Mammary epithelial cell (primary cell): ENCODE measurements at regions not wholly inside any gene's neighbourhood (a gene's known extent, or its start where the extent isn't known, plus 50 kb on each side); places are given as distances from the start of the nearest gene placed in this dataset.
"Not testable (repeated sequence)": the region's sequence is repeated elsewhere in the genome, so short reads cannot be mapped to it uniquely, and the experiment has no call there.

Experiments
- EZH2 ChIP-seq: IDR thresholded peaks from 2 replicates; pipeline ENCODE4 v1.6.1; 2012; ENCODE audit warnings: low read length, inconsistent platforms, borderline replicate concordance
- TF ChIP-seq, protein P1 (sequence below), 2 donors: IDR thresholded peaks in 1 of 2; conservative IDR thresholded peaks in 1 of 2; 2 replicates each; pipeline ENCODE4 v1.5.1; 2011 to 2012; ENCODE audit warnings: inconsistent platforms in 2 of 2, low read length in 2 of 2, mild to moderate bottlenecking in 2 of 2, control low read depth in 1 of 2, low read depth in 1 of 2; ENCODE audit not compliant: insufficient read depth in 1 of 2; ENCODE audit errors: extremely low read depth in 1 of 2

DNA sequence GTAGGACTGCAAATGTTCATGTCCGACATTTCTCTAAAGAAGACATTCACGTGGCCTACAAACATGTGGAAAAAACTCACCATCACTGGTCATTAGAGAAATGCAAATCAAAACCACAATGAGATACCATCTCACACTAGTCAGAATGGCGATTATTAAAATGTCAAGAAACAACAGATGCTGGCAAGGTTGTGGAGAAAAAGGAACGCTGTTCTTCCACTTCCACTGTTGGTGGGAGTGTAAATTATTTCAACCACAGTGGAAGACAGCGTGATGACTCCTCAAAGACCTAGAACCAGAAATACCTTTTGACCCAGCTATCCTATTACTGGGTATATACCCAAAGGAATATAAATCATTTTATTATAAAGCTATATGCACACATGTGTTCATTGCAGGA lies 253.9 kb upstream of the UBASH3B start:
- TF ChIP-seq, protein P1, sequence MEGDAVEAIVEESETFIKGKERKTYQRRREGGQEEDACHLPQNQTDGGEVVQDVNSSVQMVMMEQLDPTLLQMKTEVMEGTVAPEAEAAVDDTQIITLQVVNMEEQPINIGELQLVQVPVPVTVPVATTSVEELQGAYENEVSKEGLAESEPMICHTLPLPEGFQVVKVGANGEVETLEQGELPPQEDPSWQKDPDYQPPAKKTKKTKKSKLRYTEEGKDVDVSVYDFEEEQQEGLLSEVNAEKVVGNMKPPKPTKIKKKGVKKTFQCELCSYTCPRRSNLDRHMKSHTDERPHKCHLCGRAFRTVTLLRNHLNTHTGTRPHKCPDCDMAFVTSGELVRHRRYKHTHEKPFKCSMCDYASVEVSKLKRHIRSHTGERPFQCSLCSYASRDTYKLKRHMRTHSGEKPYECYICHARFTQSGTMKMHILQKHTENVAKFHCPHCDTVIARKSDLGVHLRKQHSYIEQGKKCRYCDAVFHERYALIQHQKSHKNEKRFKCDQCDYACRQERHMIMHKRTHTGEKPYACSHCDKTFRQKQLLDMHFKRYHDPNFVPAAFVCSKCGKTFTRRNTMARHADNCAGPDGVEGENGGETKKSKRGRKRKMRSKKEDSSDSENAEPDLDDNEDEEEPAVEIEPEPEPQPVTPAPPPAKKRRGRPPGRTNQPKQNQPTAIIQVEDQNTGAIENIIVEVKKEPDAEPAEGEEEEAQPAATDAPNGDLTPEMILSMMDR (conservative IDR thresholded peaks at IDR 0.05 in 1 of 2, IDR thresholded peaks at IDR 0.05 in 1 of 2; ENCODE audit: extremely low read depth in 1 of 2, insufficient read depth in 1 of 2, low read depth in 1 of 2, low read length in 2 of 2) = not testable (repeated sequence)
- TF ChIP-seq EZH2 = not testable (repeated sequence)
